A673 (cell line): ENCODE measurements at regions not wholly inside any gene's neighbourhood (a gene's known extent, or its start where the extent isn't known, plus 50 kb on each side); places are given as distances from the start of the nearest gene placed in this dataset.

Experiments
- EZH2 ChIP-seq: fragments of 200-600 bp; sonication (generic); IDR thresholded peaks from 2 replicates; pipeline ENCODE4 v1.6.1; 2017; ENCODE audit warnings: borderline replicate concordance, low read depth, mild to moderate bottlenecking, mixed read lengths, antibody characterized with exemption, low read length; ENCODE audit not compliant: poor library complexity, severe bottlenecking
- TF ChIP-seq, protein P1 (sequence below): fragments of 300-800, 200-600 bp; sonication (generic); conservative IDR thresholded peaks from 2 replicates; pipeline ENCODE4 v1.5.1; 2017; ENCODE audit warnings: low read depth, mild to moderate bottlenecking, antibody characterized with exemption, low read length, moderate library complexity, mixed read lengths

DNA sequence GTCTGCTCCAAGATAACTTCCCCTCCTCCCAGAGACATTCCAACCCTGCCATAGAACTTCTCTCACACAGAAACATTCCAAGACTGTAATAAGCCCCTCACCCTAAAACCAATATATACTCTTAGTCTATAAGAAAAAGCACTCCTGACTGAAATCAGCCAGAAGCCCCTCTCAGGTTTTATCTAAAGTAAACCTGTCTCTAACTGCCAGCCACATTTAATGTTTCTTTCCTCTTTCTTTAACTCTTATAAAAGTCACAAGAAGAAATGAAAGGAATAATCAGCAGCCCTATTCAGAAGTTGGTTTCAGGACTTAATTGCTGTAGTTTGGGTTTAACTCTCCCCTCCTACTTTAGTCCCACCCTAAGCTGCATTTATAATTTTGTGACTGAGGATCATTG, 165.0 kb upstream of the ZCCHC13 start:
- TF ChIP-seq EZH2 = no peak
- TF ChIP-seq, protein P1, sequence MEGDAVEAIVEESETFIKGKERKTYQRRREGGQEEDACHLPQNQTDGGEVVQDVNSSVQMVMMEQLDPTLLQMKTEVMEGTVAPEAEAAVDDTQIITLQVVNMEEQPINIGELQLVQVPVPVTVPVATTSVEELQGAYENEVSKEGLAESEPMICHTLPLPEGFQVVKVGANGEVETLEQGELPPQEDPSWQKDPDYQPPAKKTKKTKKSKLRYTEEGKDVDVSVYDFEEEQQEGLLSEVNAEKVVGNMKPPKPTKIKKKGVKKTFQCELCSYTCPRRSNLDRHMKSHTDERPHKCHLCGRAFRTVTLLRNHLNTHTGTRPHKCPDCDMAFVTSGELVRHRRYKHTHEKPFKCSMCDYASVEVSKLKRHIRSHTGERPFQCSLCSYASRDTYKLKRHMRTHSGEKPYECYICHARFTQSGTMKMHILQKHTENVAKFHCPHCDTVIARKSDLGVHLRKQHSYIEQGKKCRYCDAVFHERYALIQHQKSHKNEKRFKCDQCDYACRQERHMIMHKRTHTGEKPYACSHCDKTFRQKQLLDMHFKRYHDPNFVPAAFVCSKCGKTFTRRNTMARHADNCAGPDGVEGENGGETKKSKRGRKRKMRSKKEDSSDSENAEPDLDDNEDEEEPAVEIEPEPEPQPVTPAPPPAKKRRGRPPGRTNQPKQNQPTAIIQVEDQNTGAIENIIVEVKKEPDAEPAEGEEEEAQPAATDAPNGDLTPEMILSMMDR = no peak
